Loucy (cell line): ENCODE measurements at regions not wholly inside any gene's neighbourhood (a gene's known extent, or its start where the extent isn't known, plus 50 kb on each side); places are given as distances from the start of the nearest gene placed in this dataset.

ENCODE experiments used
- H2AFZ ChIP-seq: fragments of 200-600 bp; sonication (generic); 2 replicates; pipeline ENCODE4 v1.6.0; 2016; ENCODE audit warnings: antibody characterized with exemption, mild to moderate bottlenecking, low read length, moderate library complexity
- H3F3A ChIP-seq: fragments of 200-600 bp; 2 replicates; pipeline ENCODE4 v1.6.0; 2016; ENCODE audit warnings: antibody characterized with exemption, low read depth, mild to moderate bottlenecking
- H3K27me3 ChIP-seq: fragments of 200-600 bp; sonication (generic); 2 replicates; pipeline ENCODE4 v1.6.1; 2014; ENCODE audit warnings: low read length, mild to moderate bottlenecking; ENCODE audit not compliant: insufficient read depth, poor library complexity, severe bottlenecking
- H3K36me3 ChIP-seq: fragments of 200-600 bp; sonication (generic); 2 replicates; pipeline ENCODE4 v1.6.1; 2016; ENCODE audit warnings: low read length; ENCODE audit not compliant: insufficient read depth
- H3K4me1 ChIP-seq: fragments of 200-600 bp; sonication (generic); 2 replicates; pipeline ENCODE4 v1.5.1; 2014; ENCODE audit warnings: low read length, mild to moderate bottlenecking; ENCODE audit not compliant: insufficient read depth, poor library complexity, severe bottlenecking
- H3K4me2 ChIP-seq: fragments of 200-600 bp; sonication (generic); 2 replicates; pipeline ENCODE4 v1.6.0; 2014; ENCODE audit warnings: antibody characterized with exemption, low read length, low read depth, mild to moderate bottlenecking; ENCODE audit not compliant: poor library complexity, severe bottlenecking
- H3K4me3 ChIP-seq: fragments of 200-600 bp; sonication (generic); 2 replicates; pipeline ENCODE4 v1.5.1; 2014; ENCODE audit warnings: low read length, mild to moderate bottlenecking, mixed read lengths; ENCODE audit not compliant: poor library complexity, severe bottlenecking
- H3K79me2 ChIP-seq: fragments of 200-600 bp; sonication (generic); 2 replicates; pipeline ENCODE4 v1.6.1; 2014; ENCODE audit warnings: low read length; ENCODE audit not compliant: insufficient read depth
- H3K9ac ChIP-seq: fragments of 200-600 bp; sonication (generic); 2 replicates; pipeline ENCODE4 v1.6.0; 2014; ENCODE audit warnings: mild to moderate bottlenecking, low read depth, low read length, moderate library complexity; ENCODE audit not compliant: poor library complexity, severe bottlenecking
- H3K9me2 ChIP-seq: fragments of 200-600 bp; sonication (generic); replicated peaks from 2 replicates; pipeline ENCODE4 v1.6.1; 2016; ENCODE audit warnings: low read depth, low read length, mixed read lengths
- H3K9me3 ChIP-seq: fragments of 200-600 bp; sonication (generic); 2 replicates; pipeline ENCODE4 v1.6.1; 2014; ENCODE audit warnings: mild to moderate bottlenecking, antibody characterized with exemption, low read length, low read depth; ENCODE audit not compliant: insufficient read depth
- H4K20me1 ChIP-seq: fragments of 200-600 bp; sonication (generic); 2 replicates; pipeline ENCODE4 v1.6.0; 2014; ENCODE audit warnings: antibody characterized with exemption, low read length, mild to moderate bottlenecking; ENCODE audit not compliant: insufficient read depth, poor library complexity, severe bottlenecking
- CTCF ChIP-seq: fragments of 200-600 bp; sonication (generic); conservative IDR thresholded peaks from 2 replicates; pipeline ENCODE4 v1.5.1; 2014; ENCODE audit warnings: mild to moderate bottlenecking, antibody characterized with exemption, low read length
- EZH2phosphoT487 ChIP-seq: fragments of 200-600 bp; IDR thresholded peaks from 2 replicates; pipeline ENCODE4 v1.6.1; 2018; ENCODE audit warnings: antibody characterized with exemption, mild to moderate bottlenecking, moderate library complexity, borderline replicate concordance

- H3K4me2 ChIP-seq, result no peak overlapping the region
Measured at GRCh38 chr4:10173754-10174749, 57.5 kb upstream of the WDR1 start.

DNA sequence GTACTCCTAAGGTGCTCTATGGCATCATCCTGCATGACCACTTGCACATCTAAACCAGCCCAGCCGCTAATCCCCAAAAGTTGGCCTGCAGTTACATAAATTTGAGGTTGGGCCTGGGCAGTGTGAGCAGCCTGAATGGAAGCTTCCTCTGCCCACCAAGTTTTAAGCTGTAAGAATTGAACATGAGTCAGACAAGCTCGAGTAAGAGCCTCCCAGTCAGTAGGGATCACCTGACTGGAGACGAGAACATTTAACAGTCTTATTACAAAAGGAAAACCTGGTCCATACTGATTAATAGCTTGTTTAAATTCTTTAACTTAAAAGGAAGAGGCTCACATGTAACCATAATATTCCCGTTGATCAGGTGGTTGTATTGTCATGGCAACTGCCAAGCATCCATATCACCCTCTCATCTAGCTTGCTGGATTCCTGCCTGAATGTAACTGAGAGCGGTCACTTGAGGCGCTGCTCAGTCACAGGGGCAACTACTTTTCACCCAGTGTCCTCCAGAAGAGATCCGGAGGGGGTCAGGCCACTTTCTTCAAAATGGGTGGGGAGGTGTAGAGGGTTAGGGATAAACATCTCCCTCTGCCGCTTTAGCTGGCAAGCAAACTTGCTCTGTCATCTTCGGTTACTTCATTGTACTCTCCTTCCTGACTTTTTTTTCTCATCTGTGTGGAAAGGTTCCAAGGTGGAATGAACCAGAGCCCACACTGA is 56.6 kb upstream of the WDR1 start:
- Histone ChIP-seq H3K4me2 (peak overlapping the region; percentile 38), H3K27me3 (no peaks in the 10 kb centered on the region), H3K9me2 (no peaks in the 10 kb centered on the region), H3F3A (no peaks in the 10 kb centered on the region), H3K4me1 (peaks cover 51% of the 10 kb centered on the region), H3K9me3 (no peaks in the 10 kb centered on the region), H3K36me3 (no peaks in the 10 kb centered on the region), H3K4me3 (no peak overlapping the region), H2AFZ (no peak overlapping the region), H3K9ac (no peak overlapping the region), H3K79me2 (no peaks in the 10 kb centered on the region), H4K20me1 (no peaks in the 10 kb centered on the region)
- TF ChIP-seq CTCF (no peak), EZH2phosphoT487 (no peak)

More at GRCh38 chr4:10173754-10174749, 57.5 kb upstream of the WDR1 start:
- Histone ChIP-seq H2AFZ (0 out of 2 replicates have a peak overlapping the region, but pooled peaks have one; percentile 32), H3K9me2 (no peaks in the 10 kb centered on the region), H3K9me3 (no peaks in the 10 kb centered on the region), H3K4me1 (peaks cover 51% of the 10 kb centered on the region), H3K9ac (peak overlapping the region; percentile 6), H3K36me3 (no peaks in the 10 kb centered on the region), H3K4me3 (no peak overlapping the region), H3K79me2 (no peaks in the 10 kb centered on the region), H4K20me1 (no peaks in the 10 kb centered on the region), H3K27me3 (no peaks in the 10 kb centered on the region), H3F3A (no peaks in the 10 kb centered on the region)
- TF ChIP-seq CTCF, result no peak

- no peaks in the 10 kb centered on the region for H3K9me3 ChIP-seq
- H3K27me3 ChIP-seq, result no peaks in the 10 kb centered on the region
- H3K4me1 ChIP-seq, result peaks cover 57% of the 10 kb centered on the region
- H3F3A ChIP-seq, result no peaks in the 10 kb centered on the region
- no peak overlapping the region for H2AFZ ChIP-seq
- no peak overlapping the region for H3K4me3 ChIP-seq
- H3K36me3 ChIP-seq, result no peaks in the 10 kb centered on the region
- no peaks in the 10 kb centered on the region for H3K79me2 ChIP-seq
- H3K9ac ChIP-seq, result no peak overlapping the region
- H4K20me1 ChIP-seq, result no peaks in the 10 kb centered on the region
- no peaks in the 10 kb centered on the region for H3K9me2 ChIP-seq
- no peak for TF ChIP-seq CTCF
- TF ChIP-seq EZH2phosphoT487, result no peak
- peak overlapping the region; percentile 38 for H3K4me2 ChIP-seq
Measured at GRCh38 chr4:10172278-10172921, 55.8 kb upstream of the WDR1 start.
